A673 (cell line): ENCODE measurements at regions not wholly inside any gene's neighbourhood (a gene's known extent, or its start where the extent isn't known, plus 50 kb on each side); places are given as distances from the start of the nearest gene placed in this dataset.
"Not testable (repeated sequence)": the region's sequence is repeated elsewhere in the genome, so short reads cannot be mapped to it uniquely, and the experiment has no call there.

Experiments used
- CTCF ChIP-seq: fragments of 300-800, 200-600 bp; sonication (generic); conservative IDR thresholded peaks from 2 replicates; pipeline ENCODE4 v1.5.1; 2017; ENCODE audit warnings: low read depth, mild to moderate bottlenecking, antibody characterized with exemption, low read length, moderate library complexity, mixed read lengths
- EZH2 ChIP-seq: fragments of 200-600 bp; sonication (generic); IDR thresholded peaks from 2 replicates; pipeline ENCODE4 v1.6.1; 2017; ENCODE audit warnings: borderline replicate concordance, low read depth, mild to moderate bottlenecking, mixed read lengths, antibody characterized with exemption, low read length; ENCODE audit not compliant: poor library complexity, severe bottlenecking

- not testable (repeated sequence) for TF ChIP-seq CTCF, EZH2
These were observed 55.4 kb upstream of the P3H2 start for GRCh38 chr3:190176106-190176505.
